Neuronal stem cell (in vitro differentiated cells): ENCODE measurements at regions not wholly inside any gene's neighbourhood (a gene's known extent, or its start where the extent isn't known, plus 50 kb on each side); places are given as distances from the start of the nearest gene placed in this dataset.

ENCODE experiments used
- DNase-seq: peaks from one replicate; pipeline ENCODE4 v3.0.0-alpha.2; 2013; ENCODE audit warnings: low spot score
- H2AFZ ChIP-seq: one replicate; pipeline ENCODE4 v1.6.1; 2013; ENCODE audit warnings: mild to moderate bottlenecking, low read length, inconsistent platforms
- H2AK5ac ChIP-seq: 2 replicates; pipeline ENCODE4 v1.6.1; 2013; ENCODE audit warnings: low read depth, mild to moderate bottlenecking, inconsistent platforms, low read length, moderate library complexity, mixed read lengths
- H2BK120ac ChIP-seq: 2 replicates; pipeline ENCODE4 v1.6.1; 2013; ENCODE audit warnings: low read depth, mild to moderate bottlenecking, inconsistent platforms, low read length, moderate library complexity, mixed read lengths
- H2BK12ac ChIP-seq: one replicate; pipeline ENCODE4 v1.6.1; 2013; ENCODE audit warnings: low read length, inconsistent platforms
- H2BK15ac ChIP-seq: 2 replicates; pipeline ENCODE4 v1.6.1; 2013; ENCODE audit warnings: mild to moderate bottlenecking, low read length, inconsistent platforms, mixed read lengths
- H2BK5ac ChIP-seq: one replicate; pipeline ENCODE4 v1.6.1; 2013; ENCODE audit warnings: inconsistent platforms, mild to moderate bottlenecking, low read length, moderate library complexity
- H3K14ac ChIP-seq: one replicate; pipeline ENCODE4 v1.6.1; 2013; ENCODE audit warnings: low read length, inconsistent platforms
- H3K18ac ChIP-seq: 2 replicates; pipeline ENCODE4 v1.6.1; 2013; ENCODE audit warnings: low read length, inconsistent platforms
- H3K23ac ChIP-seq: 2 replicates; pipeline ENCODE4 v1.6.1; 2013; ENCODE audit warnings: low read depth, mild to moderate bottlenecking, mixed read lengths, low read length, inconsistent platforms; ENCODE audit not compliant: poor library complexity
- H3K27ac ChIP-seq: replicated peaks from 3 replicates; pipeline ENCODE4 v1.5.1; 2013; ENCODE audit warnings: low read length, inconsistent platforms
- H3K27me3 ChIP-seq, 3 experiments: 2 replicates each; pipeline ENCODE4 v1.6.1; 2013; ENCODE audit warnings: low read length in 3 of 3, mild to moderate bottlenecking in 2 of 3, inconsistent platforms in 1 of 3, low read depth in 1 of 3, mixed read lengths in 1 of 3, moderate library complexity in 1 of 3; ENCODE audit not compliant: control insufficient read depth in 3 of 3, insufficient read depth in 3 of 3
- H3K36me3 ChIP-seq, 2 donors: replicated peaks in 1 of 2; 2 replicates each; pipeline ENCODE4 v1.6.1; 2013; ENCODE audit warnings: low read length in 2 of 2; ENCODE audit not compliant: control insufficient read depth in 2 of 2, insufficient read depth in 2 of 2
- H3K4ac ChIP-seq: 2 replicates; pipeline ENCODE4 v1.6.1; 2013; ENCODE audit warnings: inconsistent platforms, mild to moderate bottlenecking, low read length, moderate library complexity
- H3K4me1 ChIP-seq, 2 donors: 1 replicate in 1 of 2; 2 replicates in 1 of 2; pipeline ENCODE4 v1.6.1; 2013; ENCODE audit warnings: low read length in 2 of 2, low read depth in 1 of 2; ENCODE audit not compliant: control insufficient read depth in 2 of 2, insufficient read depth in 1 of 2
- H3K4me2 ChIP-seq: one replicate; pipeline ENCODE4 v1.6.1; 2013; ENCODE audit warnings: mild to moderate bottlenecking, low read length, inconsistent platforms; ENCODE audit not compliant: insufficient read depth, poor library complexity, severe bottlenecking
- H3K4me3 ChIP-seq, 2 donors: 2 replicates each; pipeline ENCODE4 v1.5.1; 2013; ENCODE audit warnings: low read length in 2 of 2, mild to moderate bottlenecking in 2 of 2, inconsistent platforms in 1 of 2, moderate library complexity in 1 of 2
- H3K79me1 ChIP-seq: one replicate; pipeline ENCODE4 v1.6.1; 2013; ENCODE audit warnings: low read depth, mild to moderate bottlenecking, inconsistent platforms, low read length, moderate library complexity
- H3K9ac ChIP-seq: one replicate; pipeline ENCODE4 v1.6.1; 2013; ENCODE audit warnings: mild to moderate bottlenecking, low read depth, low read length, inconsistent platforms; ENCODE audit not compliant: poor library complexity
- H3K9me3 ChIP-seq, 2 donors: replicated peaks in 1 of 2; 2 replicates each; pipeline versions ENCODE3 to v1.6.1; 2013; ENCODE audit warnings: low read length in 2 of 2, mild to moderate bottlenecking in 2 of 2, inconsistent platforms in 1 of 2, low read depth in 1 of 2, mixed read lengths in 1 of 2, moderate library complexity in 1 of 2; ENCODE audit not compliant: control insufficient read depth in 2 of 2, insufficient read depth in 1 of 2
- H4K8ac ChIP-seq: one replicate; pipeline ENCODE4 v1.6.1; 2013; ENCODE audit warnings: low read depth, mild to moderate bottlenecking, inconsistent platforms, low read length, moderate library complexity
- H4K91ac ChIP-seq: one replicate; pipeline ENCODE4 v1.6.1; 2013; ENCODE audit warnings: low read length, low read depth, mild to moderate bottlenecking, inconsistent platforms; ENCODE audit not compliant: poor library complexity
- WGBS, 2 donors: extraction: QIAGEN DNeasy Blood & Tissue Kit; methylation state at CpG; one replicate each; pipeline ENCODE4 v1.1.7; 2013; ENCODE audit warnings: missing lambda C conversion rate in 2 of 2, mixed read lengths in 1 of 2; ENCODE audit not compliant: insufficient read length in 2 of 2, insufficient replicate concordance in 1 of 2; ENCODE audit errors: extremely low coverage in 2 of 2; 5-methylcytosine and 5-hydroxymethylcytosine counted together

GRCh38 chr12:58732894-58733293, 187.4 kb downstream of the LRIG3 start:
- Histone ChIP-seq H3K18ac (no peak overlapping the region), H3K4me3 (no peak overlapping the region), H2BK120ac (no peak overlapping the region), H2BK5ac (no peak overlapping the region), H4K8ac (no peak overlapping the region), H2BK15ac (no peak overlapping the region), H2AFZ (no peak overlapping the region), H3K27ac (no peak overlapping the region), H2AK5ac (no peak overlapping the region), H3K4me2 (no peak overlapping the region), H4K91ac (no peak overlapping the region), H3K4me1 (no peaks in the 10 kb centered on the region), H3K9ac (no peak overlapping the region), H3K27me3 (no peaks in the 10 kb centered on the region), H3K14ac (no peak overlapping the region), H3K79me1 (no peaks in the 10 kb centered on the region), H2BK12ac (no peak overlapping the region), H3K4ac (no peak overlapping the region), H3K36me3 (no peaks in the 10 kb centered on the region), H3K23ac (no peak overlapping the region), H3K9me3 (no peaks in the 10 kb centered on the region)
- DNase-seq, result no peak
- no CpG with 5 or more reads among the region's 3 CpGs for WGBS, 2 donors

DNA sequence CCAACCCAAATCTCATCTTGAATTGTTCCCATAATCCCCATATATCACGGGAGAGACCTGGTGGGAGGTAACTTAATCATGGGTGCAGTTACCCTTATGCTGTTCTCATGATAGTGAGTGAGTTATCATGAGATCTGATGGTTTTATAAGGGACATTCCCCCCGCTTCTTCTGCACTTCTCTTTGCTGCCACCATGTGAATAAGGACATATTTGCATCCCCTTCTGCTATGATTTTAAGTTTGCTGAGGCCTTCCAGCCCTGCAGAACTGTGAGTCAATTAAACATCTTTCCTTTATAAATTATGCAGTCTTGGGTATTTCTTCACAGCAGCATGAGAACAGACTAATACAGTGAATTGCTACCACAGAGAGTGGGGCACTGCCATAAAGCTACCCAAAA, 179.1 kb downstream of the LRIG3 start:
- H2BK15ac ChIP-seq, result no peak overlapping the region
- H3K23ac ChIP-seq, result no peak overlapping the region
- H3K18ac ChIP-seq, result no peak overlapping the region
- H3K4me3 ChIP-seq, result no peak overlapping the region
- H3K4me1 ChIP-seq, result peaks cover 0 to 4% of the 10 kb centered on the region in 2 donors
- H3K27me3 ChIP-seq, result no peaks in the 10 kb centered on the region
- WGBS, 2 donors, result no CpG with 5 or more reads among the region's 2 CpGs
- no peaks in the 10 kb centered on the region for H3K36me3 ChIP-seq
- H2AK5ac ChIP-seq, result no peak overlapping the region
- no peaks in the 10 kb centered on the region for H3K79me1 ChIP-seq
- H3K4ac ChIP-seq, result no peak overlapping the region
- DNase-seq, result no peak
- H2BK120ac ChIP-seq, result no peak overlapping the region
- H3K4me2 ChIP-seq, result no peak overlapping the region
- no peak overlapping the region for H3K27ac ChIP-seq
- no peak overlapping the region for H4K91ac ChIP-seq
- no peak overlapping the region for H2AFZ ChIP-seq
- no peak overlapping the region for H4K8ac ChIP-seq
- no peaks in the 10 kb centered on the region for H3K9me3 ChIP-seq
- H3K14ac ChIP-seq, result no peak overlapping the region
- no peak overlapping the region for H2BK12ac ChIP-seq
- no peak overlapping the region for H3K9ac ChIP-seq
- no peak overlapping the region for H2BK5ac ChIP-seq

DNA sequence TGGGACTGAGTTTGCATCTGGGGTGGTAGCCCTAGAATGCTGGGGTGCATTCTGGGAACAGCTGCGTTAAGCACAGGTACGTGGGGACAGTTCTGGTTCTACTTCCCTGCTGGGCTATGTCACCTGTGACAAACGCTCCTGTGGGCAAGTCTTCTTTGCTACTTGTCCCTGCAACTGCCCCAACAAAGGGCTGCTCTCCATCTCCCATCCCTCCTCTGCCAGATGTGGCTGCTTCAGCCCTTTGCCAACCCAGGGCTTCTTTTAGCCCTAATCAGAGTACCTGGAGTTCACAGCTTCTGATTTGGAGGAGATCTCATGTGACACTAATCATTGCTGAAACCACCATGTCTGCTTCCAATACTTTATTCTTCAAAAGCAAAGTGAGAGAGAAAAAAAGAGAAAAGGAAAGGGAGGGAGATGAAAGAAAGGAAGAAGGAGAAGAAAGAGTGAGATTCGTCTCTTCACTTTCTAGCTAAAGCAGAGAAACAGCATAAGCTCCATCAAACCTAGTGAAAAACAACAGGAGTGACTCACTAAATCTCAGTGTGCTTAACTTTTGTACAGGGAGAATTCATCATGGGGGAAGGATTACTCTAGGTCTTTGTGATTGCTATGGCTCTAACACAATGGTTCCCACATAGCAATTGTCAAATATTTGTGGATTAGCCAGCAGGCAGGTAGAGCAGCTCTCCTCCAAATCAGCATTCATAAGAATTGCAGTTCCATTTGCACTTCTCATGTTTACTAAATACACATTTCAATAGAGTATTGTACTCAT, 174.8 kb downstream of the LRIG3 start:
- H3K9me3 ChIP-seq, result no peaks in the 10 kb centered on the region
- no peak overlapping the region for H2AFZ ChIP-seq
- H2BK12ac ChIP-seq, result no peak overlapping the region
- no peak overlapping the region for H4K8ac ChIP-seq
- no peak overlapping the region for H2BK15ac ChIP-seq
- H3K4me3 ChIP-seq, result no peak overlapping the region
- no peak overlapping the region for H3K4ac ChIP-seq
- no peak overlapping the region for H2BK120ac ChIP-seq
- H3K9ac ChIP-seq, result no peak overlapping the region
- H3K79me1 ChIP-seq, result no peaks in the 10 kb centered on the region
- H3K23ac ChIP-seq, result no peak overlapping the region
- peak overlapping the region; percentile 4 for H3K27ac ChIP-seq
- no peak overlapping the region for H2AK5ac ChIP-seq
- peak overlapping the region; percentile 59 for H3K18ac ChIP-seq
- DNase-seq, result no peak
- H3K14ac ChIP-seq, result no peak overlapping the region
- no peaks in the 10 kb centered on the region for H3K36me3 ChIP-seq
- H3K4me2 ChIP-seq, result no peak overlapping the region
- no CpG with 5 or more reads among the region's 4 CpGs for WGBS, 2 donors
- no peaks in the 10 kb centered on the region for H3K27me3 ChIP-seq
- H4K91ac ChIP-seq, result no peak overlapping the region
- H3K4me1 ChIP-seq, result peaks cover 0 to 4% of the 10 kb centered on the region in 2 donors
- no peak overlapping the region for H2BK5ac ChIP-seq

DNA sequence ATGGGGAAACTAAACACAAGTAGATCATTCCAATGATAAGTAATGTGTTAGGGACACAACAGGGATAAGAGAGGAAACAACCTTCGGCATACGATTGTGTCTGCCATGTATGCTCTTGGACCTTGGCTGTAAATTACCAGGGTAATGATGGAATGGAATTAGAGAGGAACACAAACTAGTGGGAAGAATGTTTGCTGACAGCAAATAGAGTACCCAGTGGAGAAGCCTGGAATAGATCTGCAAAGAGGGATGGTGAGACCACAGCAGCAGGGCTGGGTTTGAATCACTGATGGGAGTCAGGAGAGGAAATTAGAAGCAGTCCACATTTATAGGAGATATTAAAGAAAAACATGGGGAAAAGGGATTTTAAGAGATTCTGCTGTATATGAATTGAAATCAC, 172.8 kb downstream of the LRIG3 start:
- Histone ChIP-seq H3K23ac (no peak overlapping the region), H4K8ac (no peak overlapping the region), H2AK5ac (no peak overlapping the region), H3K4me1 (peaks cover 0 to 4% of the 10 kb centered on the region in 2 donors), H3K9ac (no peak overlapping the region), H3K14ac (no peak overlapping the region), H3K9me3 (no peaks in the 10 kb centered on the region), H3K79me1 (no peaks in the 10 kb centered on the region), H2BK15ac (no peak overlapping the region), H4K91ac (no peak overlapping the region), H3K4ac (no peak overlapping the region), H2BK5ac (no peak overlapping the region), H3K27me3 (no peaks in the 10 kb centered on the region), H3K4me2 (no peak overlapping the region), H3K27ac (no peak overlapping the region), H3K4me3 (no peak overlapping the region), H2BK12ac (no peak overlapping the region), H3K36me3 (no peaks in the 10 kb centered on the region), H2AFZ (no peak overlapping the region), H2BK120ac (no peak overlapping the region), H3K18ac (no peak overlapping the region)
- WGBS, 2 donors, result no CpG with 5 or more reads among the region's 2 CpGs
- no peak for DNase-seq
